Gastroesophageal sphincter (tissue), 4 donors: ENCODE measurements at regions not wholly inside any gene's neighbourhood (a gene's known extent, or its start where the extent isn't known, plus 50 kb on each side); places are given as distances from the start of the nearest gene placed in this dataset.
"Not testable (repeated sequence)": the region's sequence is repeated elsewhere in the genome, so short reads cannot be mapped to it uniquely, and the experiment has no call there.

Source experiments
- ATAC-seq: fragments of 150-250 bp; one replicate; pipeline ENCODE4 v1.9.1; 2016; ENCODE audit warnings: mild to moderate bottlenecking, moderate library complexity
- H3K27ac ChIP-seq, 4 donors: fragments of 200-600 bp; sonication (generic) in 3 of 4; 1 replicate in 3 of 4; 2 replicates in 1 of 4; pipeline ENCODE4 v1.5.1; 2016 to 2019
- H3K27me3 ChIP-seq: fragments of 200-600 bp; sonication (generic); one replicate; pipeline ENCODE4 v1.5.1; 2019
- H3K36me3 ChIP-seq, 2 donors: fragments of 200-600 bp; sonication (generic); one replicate each; pipeline ENCODE4 v1.5.1; 2019; ENCODE audit warnings: control low read depth in 1 of 2
- H3K4me1 ChIP-seq, 3 donors: fragments of 200-600 bp; sonication (generic); 1 replicate in 2 of 3; 2 replicates in 1 of 3; pipeline ENCODE4 v1.5.1; 2016 to 2019; ENCODE audit warnings: control low read depth in 2 of 3
- H3K4me3 ChIP-seq, 2 donors: fragments of 200-600 bp; sonication (generic); one replicate each; pipeline ENCODE4 v1.5.1; 2019; ENCODE audit warnings: mild to moderate bottlenecking in 1 of 2, moderate library complexity in 1 of 2
- H3K9me3 ChIP-seq, 3 donors: fragments of 200-600 bp; sonication (generic); one replicate each; pipeline ENCODE4 v1.5.1; 2017 to 2019; ENCODE audit warnings: control low read depth in 2 of 3
- EP300 ChIP-seq: sonication (generic); formaldehyde crosslinking; IDR thresholded peaks from one replicate; pipeline ENCODE4 v1.6.1; 2017; ENCODE audit warnings: antibody characterized with exemption, mild to moderate bottlenecking
- POLR2A ChIP-seq, 2 donors: fragments of 450-650 bp; IDR thresholded peaks; one replicate each; pipeline ENCODE4 v1.6.1; 2017; ENCODE audit warnings: antibody characterized with exemption in 2 of 2, mild to moderate bottlenecking in 2 of 2, moderate library complexity in 1 of 2
- POLR2AphosphoS5 ChIP-seq: sonication (generic); formaldehyde crosslinking; IDR thresholded peaks from one replicate; pipeline ENCODE4 v1.6.1; 2017; ENCODE audit warnings: antibody characterized with exemption
- WGBS, 2 donors: methylation state at CpG; one replicate each; pipeline ENCODE4 v1.1.5; 2018; ENCODE audit warnings: low coverage in 1 of 2; 5-methylcytosine and 5-hydroxymethylcytosine counted together
- small RNA-seq, 4 donors: library from RNA; depleted of rRNA; stranded (forward); fragments of <200 nt; gene quantifications; one replicate each; pipeline ENCODE3, GENCODE V24; 2016
- TF ChIP-seq, protein P1 (sequence below), 4 experiments: fragments of 200-600 bp in 2 of 4; fragments of 450-650 bp in 2 of 4; sonication (generic) in 1 of 4; IDR thresholded peaks; one replicate each; pipeline ENCODE4 v1.5.1; 2017 to 2019; ENCODE audit warnings: antibody characterized with exemption in 4 of 4, mild to moderate bottlenecking in 2 of 4, moderate library complexity in 2 of 4

DNA sequence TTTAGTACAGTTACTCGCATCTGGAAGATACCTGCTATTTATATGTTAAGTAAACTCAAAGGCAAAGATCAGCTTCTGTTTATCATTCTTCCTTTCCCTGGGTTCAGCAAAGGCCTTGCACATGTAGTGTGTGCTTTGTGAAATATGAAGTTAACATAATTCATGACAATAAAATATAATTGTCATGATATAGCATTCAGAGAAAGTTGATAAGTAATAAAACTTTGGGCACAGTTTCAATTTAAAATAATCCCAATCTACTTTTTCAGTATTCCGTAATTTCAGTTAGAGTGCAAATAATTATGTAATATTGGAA, 51.9 kb upstream of the ZNF217 start:
- Histone ChIP-seq H3K9me3 (no peaks in the 10 kb centered on the region), H3K36me3 (no peaks in the 10 kb centered on the region), H3K27ac (no peak overlapping the region), H3K4me1 (peaks cover 0 to 16% (median 6%) of the 10 kb centered on the region in 3 donors), H3K4me3 (no peak overlapping the region), H3K27me3 (no peaks in the 10 kb centered on the region)
- 80 to 96% methylated on average over 2 of the region's 2 CpGs for WGBS, 2 donors
- ATAC-seq, result no peak
- TF ChIP-seq, protein P1, sequence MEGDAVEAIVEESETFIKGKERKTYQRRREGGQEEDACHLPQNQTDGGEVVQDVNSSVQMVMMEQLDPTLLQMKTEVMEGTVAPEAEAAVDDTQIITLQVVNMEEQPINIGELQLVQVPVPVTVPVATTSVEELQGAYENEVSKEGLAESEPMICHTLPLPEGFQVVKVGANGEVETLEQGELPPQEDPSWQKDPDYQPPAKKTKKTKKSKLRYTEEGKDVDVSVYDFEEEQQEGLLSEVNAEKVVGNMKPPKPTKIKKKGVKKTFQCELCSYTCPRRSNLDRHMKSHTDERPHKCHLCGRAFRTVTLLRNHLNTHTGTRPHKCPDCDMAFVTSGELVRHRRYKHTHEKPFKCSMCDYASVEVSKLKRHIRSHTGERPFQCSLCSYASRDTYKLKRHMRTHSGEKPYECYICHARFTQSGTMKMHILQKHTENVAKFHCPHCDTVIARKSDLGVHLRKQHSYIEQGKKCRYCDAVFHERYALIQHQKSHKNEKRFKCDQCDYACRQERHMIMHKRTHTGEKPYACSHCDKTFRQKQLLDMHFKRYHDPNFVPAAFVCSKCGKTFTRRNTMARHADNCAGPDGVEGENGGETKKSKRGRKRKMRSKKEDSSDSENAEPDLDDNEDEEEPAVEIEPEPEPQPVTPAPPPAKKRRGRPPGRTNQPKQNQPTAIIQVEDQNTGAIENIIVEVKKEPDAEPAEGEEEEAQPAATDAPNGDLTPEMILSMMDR (IDR thresholded peaks at IDR 0.05), result no peak
- TF ChIP-seq EP300 (no peak), POLR2A (IDR thresholded peaks at IDR 0.05) (no peak), POLR2AphosphoS5 (no peak)

DNA sequence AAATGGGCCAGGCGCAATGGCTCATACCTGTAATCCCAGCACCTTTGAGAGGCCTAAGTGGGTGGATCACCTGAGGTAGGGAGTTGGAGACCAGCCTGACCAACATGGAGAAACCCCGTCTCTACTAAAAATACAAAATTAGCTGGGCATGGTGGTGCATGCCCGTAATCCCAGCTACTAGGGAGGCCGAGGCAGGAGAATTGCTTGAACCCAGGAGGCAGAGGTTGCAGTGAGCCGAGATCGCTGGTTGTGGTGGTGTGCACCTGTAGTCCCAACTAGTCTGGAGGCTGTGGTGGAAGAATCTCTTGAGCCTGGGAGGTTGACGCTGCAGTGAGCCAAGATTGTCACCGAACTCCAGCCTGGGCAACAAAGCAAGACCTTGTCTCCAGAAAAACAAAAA, 50.5 kb upstream of the ZNF217 start:
- not testable (repeated sequence) for H3K9me3 ChIP-seq, ATAC-seq, H3K27ac ChIP-seq, H3K36me3 ChIP-seq, H3K4me3 ChIP-seq, H3K27me3 ChIP-seq
- WGBS, 2 donors, result 94 to 100% methylated on average over 4 to 8 of the region's 8 CpGs
- peaks cover 0 to 16% (median 6%) of the 10 kb centered on the region in 3 donors for H3K4me1 ChIP-seq

Small RNA genes in the stretch of these regions (small RNA-seq; reads per million reads assigned to genes)
- gene RNU7-14P, result 0 reads per million in 4 donors
